Naive thymus-derived CD8-positive, alpha-beta T cell (primary cell): ENCODE measurements at regions not wholly inside any gene's neighbourhood (a gene's known extent, or its start where the extent isn't known, plus 50 kb on each side); places are given as distances from the start of the nearest gene placed in this dataset.

Experiments used
- ATAC-seq, 2 donors: fragments of 150-1000 bp; cut with Tn5 transposase in 1 of 2; sonication (Bioruptor Pico), chemical (Tn5 transposase) in 1 of 2; 1 replicate in 1 of 2; 2 replicates in 1 of 2; pipeline ENCODE4 v1.10.0; 2021; ENCODE audit warnings: mild to moderate bottlenecking in 2 of 2, moderate library complexity in 2 of 2
- POLR2A ChIA-PET: fragments of 350-600 bp; sonication (Branson Sonifier 250); formaldehyde crosslinking; loops from one replicate; lab custom pipeline; 2021; ENCODE audit warnings: antibody characterized with exemption; lab: Charles Lee
- DNase-seq, 10 donors: peaks; one replicate each; pipeline versions ENCODE4 v3.0.0 to v3.0.0-alpha.2; 2020 to 2022
- H3K27ac Mint-ChIP-seq, 10 donors: one replicate each; pipeline ENCODE4 v1.8.0; 2020 to 2022; ENCODE audit warnings: mild to moderate bottlenecking in 10 of 10, mixed read lengths in 10 of 10, moderate library complexity in 4 of 10, inconsistent platforms in 1 of 10
- H3K27me3 Mint-ChIP-seq, 5 donors: one replicate each; pipeline ENCODE4 v1.8.0; 2021 to 2022; ENCODE audit warnings: mixed read lengths in 5 of 5
- H3K36me3 Mint-ChIP-seq, 3 donors: one replicate each; pipeline ENCODE4 v1.8.0; 2020 to 2022; ENCODE audit warnings: mixed read lengths in 3 of 3, mild to moderate bottlenecking in 2 of 3, inconsistent platforms in 1 of 3
- H3K4me1 Mint-ChIP-seq, 4 donors: one replicate each; pipeline ENCODE4 v1.8.0; 2021 to 2022; ENCODE audit warnings: mixed read lengths in 4 of 4
- H3K4me3 Mint-ChIP-seq, 10 donors: one replicate each; pipeline ENCODE4 v1.8.0; 2020 to 2022; ENCODE audit warnings: mild to moderate bottlenecking in 10 of 10, mixed read lengths in 10 of 10, moderate library complexity in 6 of 10, inconsistent platforms in 1 of 10
- H3K9me3 Mint-ChIP-seq, 9 donors: one replicate each; pipeline ENCODE4 v1.8.0; 2020 to 2022; ENCODE audit warnings: mixed read lengths in 9 of 9, mild to moderate bottlenecking in 3 of 9, inconsistent platforms in 1 of 9, moderate library complexity in 1 of 9

DNA sequence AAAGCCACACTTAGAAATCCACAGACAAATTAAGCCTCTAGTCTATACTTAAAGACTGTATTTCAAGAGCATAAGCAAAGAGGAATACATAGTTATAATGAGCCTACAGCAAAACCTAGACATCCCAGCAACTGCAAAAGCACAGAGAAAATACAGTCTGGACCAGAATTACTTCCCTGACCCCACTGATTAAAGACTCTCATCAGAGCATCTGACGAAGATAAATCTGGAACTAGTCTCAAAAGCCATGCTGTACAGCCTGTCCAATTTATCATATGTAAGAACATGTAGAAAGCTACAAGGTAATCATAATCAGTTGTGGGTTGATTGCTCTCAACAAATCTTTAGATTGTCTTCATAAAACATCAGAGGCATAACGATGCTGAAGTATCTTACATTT, 285.1 kb upstream of the CAND1 start:
- Mint-ChIP-seq H3K9me3 (peaks cover 0 to 9% (median 0%) of the 10 kb centered on the region in 9 donors), H3K36me3 (peaks cover 0 to 2% (median 0%) of the 10 kb centered on the region in 3 donors), H3K27ac (no peak overlapping the region), H3K4me1 (peaks cover 0 to 3% (median 0%) of the 10 kb centered on the region in 4 donors), H3K4me3 (no peak overlapping the region), H3K27me3 (peaks cover 0 to 3% (median 1%) of the 10 kb centered on the region in 5 donors)
- POLR2A ChIA-PET: no interaction called here
- ATAC-seq (no peak), DNase-seq (no peak)

DNA sequence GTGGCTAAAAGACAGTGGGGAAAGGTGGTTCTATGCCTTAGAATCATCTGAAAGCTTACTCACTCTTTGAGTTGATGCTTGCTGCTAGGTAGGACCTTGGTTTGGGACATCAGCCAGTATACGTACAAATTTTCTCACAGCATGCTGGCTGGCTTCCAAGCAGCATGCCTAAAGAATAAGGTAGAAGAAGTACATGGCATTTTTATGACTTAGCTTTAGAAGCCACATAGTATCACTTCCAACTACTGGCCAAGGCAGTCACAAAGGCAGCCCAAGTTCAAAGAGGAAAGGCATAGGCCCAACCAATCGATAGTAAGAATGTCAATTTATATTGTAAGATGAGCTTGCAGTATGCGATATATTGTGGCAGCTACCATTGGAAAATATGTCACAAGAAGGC, 284.2 kb upstream of the CAND1 start:
- H3K4me3 Mint-ChIP-seq: no peak overlapping the region
- DNase-seq (no peak), ATAC-seq (no peak)
- peaks cover 1 to 8% (median 2%) of the 10 kb centered on the region in 5 donors for H3K27me3 Mint-ChIP-seq
- no peak overlapping the region for H3K27ac Mint-ChIP-seq
- peaks cover 0 to 2% (median 0%) of the 10 kb centered on the region in 3 donors for H3K36me3 Mint-ChIP-seq
- POLR2A ChIA-PET: no interaction called here
- peaks cover 0 to 3% (median 0%) of the 10 kb centered on the region in 4 donors for H3K4me1 Mint-ChIP-seq
- peaks cover 0 to 9% (median 0%) of the 10 kb centered on the region in 9 donors for H3K9me3 Mint-ChIP-seq

DNA sequence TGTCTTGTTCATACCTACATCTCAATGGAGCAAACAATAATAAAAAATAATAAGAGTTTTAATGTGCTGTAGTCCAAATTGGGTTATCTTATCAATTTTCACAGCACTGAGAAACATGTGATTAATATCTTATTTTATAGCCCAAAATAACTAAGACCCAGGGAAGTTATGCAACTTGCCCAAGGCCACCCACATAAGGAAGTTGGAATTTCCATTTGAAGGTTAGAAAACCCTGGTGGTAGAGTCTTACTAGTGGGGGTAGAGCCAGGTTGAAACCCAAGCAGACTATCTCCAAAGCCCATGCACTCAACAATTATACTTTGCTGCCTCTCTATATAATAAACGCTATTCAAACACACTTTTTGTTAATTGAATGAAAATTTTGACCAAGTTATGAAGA, 270.0 kb upstream of the CAND1 start:
- Mint-ChIP-seq H3K36me3 (peaks cover 0 to 15% (median 0%) of the 10 kb centered on the region in 3 donors), H3K9me3 (peaks cover 0 to 13% (median 0%) of the 10 kb centered on the region in 9 donors), H3K27ac (no peak overlapping the region), H3K27me3 (peaks cover 0 to 5% (median 4%) of the 10 kb centered on the region in 5 donors), H3K4me1 (peaks cover 0 to 1% (median 0%) of the 10 kb centered on the region in 4 donors), H3K4me3 (no peak overlapping the region)
- POLR2A ChIA-PET: no interaction called here
- DNase-seq: no peak
- no peak for ATAC-seq

DNA sequence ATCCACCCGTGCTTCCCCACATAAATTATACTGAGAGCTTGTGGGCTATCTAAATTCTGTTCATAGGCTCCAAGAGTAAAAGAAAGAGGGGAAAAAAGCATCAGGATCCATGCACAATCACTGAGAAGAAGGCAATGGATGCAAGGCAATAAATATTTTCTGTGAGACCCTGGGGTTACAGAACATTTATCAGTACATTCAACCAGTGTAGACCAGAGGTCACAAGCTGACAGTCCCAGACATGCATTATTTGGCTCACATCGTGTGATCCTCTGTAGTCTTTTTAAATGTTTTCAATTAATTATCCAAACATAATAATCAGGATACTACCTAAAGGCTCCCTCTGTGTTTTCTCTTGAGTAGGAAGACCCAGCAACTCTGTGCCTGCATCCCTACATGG, 267.9 kb upstream of the CAND1 start:
- no peak for DNase-seq

DNA sequence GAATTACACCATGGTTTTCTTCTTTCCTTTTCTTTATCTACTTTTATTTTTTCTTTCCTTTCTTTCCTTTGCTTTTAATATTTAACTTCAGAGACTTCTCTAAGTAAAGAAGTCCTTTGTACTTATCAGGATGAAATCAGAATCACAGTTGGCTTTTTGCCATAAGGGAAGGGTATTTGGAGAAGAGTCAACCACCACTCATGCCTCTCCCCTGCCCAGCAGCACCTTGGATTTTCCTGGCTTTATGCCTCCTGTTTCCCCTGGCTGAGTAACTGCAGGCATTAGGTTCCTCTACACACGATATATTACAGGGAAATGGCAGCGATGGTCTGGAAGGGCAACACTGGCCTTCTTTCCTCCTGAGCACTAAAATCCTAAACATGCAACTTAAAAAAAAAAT, 266.4 kb upstream of the CAND1 start:
- Mint-ChIP-seq H3K27me3 (peaks cover 0 to 7% (median 4%) of the 10 kb centered on the region in 5 donors), H3K4me3 (no peak overlapping the region), H3K4me1 (peaks cover 0 to 3% (median 0%) of the 10 kb centered on the region in 4 donors), H3K27ac (no peak overlapping the region), H3K36me3 (peaks cover 0 to 8% (median 0%) of the 10 kb centered on the region in 3 donors), H3K9me3 (peaks cover 0 to 5% (median 0%) of the 10 kb centered on the region in 9 donors)
- POLR2A ChIA-PET: no interaction called here
- DNase-seq (no peak), ATAC-seq (no peak)

More for the DNA sequence above, 267.9 kb upstream of the CAND1 start:
- POLR2A ChIA-PET: no interaction called here
- Mint-ChIP-seq H3K4me3 (no peak overlapping the region), H3K27me3 (peaks cover 0 to 5% (median 4%) of the 10 kb centered on the region in 5 donors), H3K36me3 (peaks cover 0 to 15% (median 0%) of the 10 kb centered on the region in 3 donors), H3K9me3 (peaks cover 0 to 13% (median 0%) of the 10 kb centered on the region in 9 donors), H3K27ac (no peak overlapping the region), H3K4me1 (peaks cover 0 to 3% (median 0%) of the 10 kb centered on the region in 4 donors)
- ATAC-seq: no peak

DNA sequence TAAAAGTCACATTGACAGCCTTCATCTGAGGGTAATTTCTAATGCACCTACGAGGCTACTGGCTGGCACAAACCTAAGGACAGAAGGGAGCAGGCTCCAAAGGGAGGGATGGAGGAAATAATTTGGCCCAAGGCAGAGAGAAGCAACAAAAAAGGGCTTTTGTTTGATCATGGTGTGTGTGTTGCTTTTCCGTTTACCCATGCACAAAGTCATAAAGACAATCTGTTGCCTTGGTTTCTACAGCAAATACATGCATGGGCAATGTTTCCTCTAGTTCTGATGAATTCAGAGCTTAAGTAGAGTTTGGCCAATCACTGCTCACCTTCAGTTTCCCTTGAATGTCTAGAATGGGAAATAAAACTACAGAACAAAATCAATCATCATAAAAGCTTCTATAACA, 262.5 kb upstream of the CAND1 start:
- H3K4me1 Mint-ChIP-seq: peaks cover 0 to 2% (median 0%) of the 10 kb centered on the region in 4 donors
- ATAC-seq: no peak

DNA sequence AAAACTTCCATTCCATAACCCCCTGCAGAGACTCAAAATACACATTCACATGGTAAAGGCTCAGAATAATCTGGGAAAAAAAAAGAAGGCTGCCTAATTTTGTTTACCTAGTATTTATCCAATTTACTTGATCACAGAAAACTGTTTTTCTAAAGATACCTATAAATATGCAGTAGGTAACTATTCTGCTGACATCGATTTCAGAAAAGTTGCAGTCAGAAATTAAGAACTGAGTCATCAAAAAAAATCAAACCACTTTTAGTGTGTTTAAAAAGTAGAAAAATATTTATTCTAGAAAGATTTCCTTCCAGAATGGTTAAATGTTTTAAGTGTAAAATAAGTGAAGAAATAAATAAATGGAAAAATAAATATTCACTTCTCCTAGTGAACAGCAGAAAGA, 254.5 kb upstream of the CAND1 start:
- ATAC-seq: no peak
- no peaks in the 10 kb centered on the region for H3K9me3 Mint-ChIP-seq

More for the DNA sequence above, 262.5 kb upstream of the CAND1 start:
- no peak for DNase-seq
- no peaks in the 10 kb centered on the region for H3K36me3 Mint-ChIP-seq
- H3K27me3 Mint-ChIP-seq: peaks cover 0 to 7% (median 1%) of the 10 kb centered on the region in 5 donors
- POLR2A ChIA-PET: no interaction called here
- no peak overlapping the region for H3K4me3 Mint-ChIP-seq
- H3K27ac Mint-ChIP-seq: no peak overlapping the region
- no peaks in the 10 kb centered on the region for H3K9me3 Mint-ChIP-seq

DNA sequence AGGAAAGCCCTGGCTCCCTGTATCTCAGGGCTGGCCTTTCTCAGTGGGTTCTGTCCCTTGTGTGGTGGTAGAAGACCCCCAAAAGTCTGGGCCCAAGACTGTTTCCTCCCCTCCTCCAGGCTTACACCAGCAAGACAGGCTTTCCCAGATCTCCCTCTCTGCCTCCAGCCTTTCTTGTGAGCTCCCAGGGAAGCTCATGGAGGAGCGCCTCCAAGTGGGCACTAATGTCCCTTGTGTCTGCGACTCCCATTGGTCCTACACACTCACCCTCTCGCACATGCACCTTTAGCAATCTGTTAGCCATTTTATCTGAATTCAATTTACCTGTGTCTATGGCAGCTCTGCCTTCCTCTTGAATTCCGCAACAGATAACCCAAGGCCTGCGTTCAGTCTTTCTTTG, 251.1 kb upstream of the CAND1 start:
- POLR2A ChIA-PET: no interaction called here
- Mint-ChIP-seq H3K4me1 (peaks cover 0 to 1% (median 0%) of the 10 kb centered on the region in 4 donors), H3K27ac (peak overlapping the region in 3 of 10 donors; percentile 39 to 79 (median 53)), H3K9me3 (no peaks in the 10 kb centered on the region), H3K27me3 (peaks cover 0 to 2% (median 0%) of the 10 kb centered on the region in 5 donors), H3K36me3 (no peaks in the 10 kb centered on the region), H3K4me3 (no peak overlapping the region)
- no peak for ATAC-seq
- DNase-seq: no peak

More for the DNA sequence above, 254.5 kb upstream of the CAND1 start:
- Mint-ChIP-seq H3K27ac (no peak overlapping the region), H3K4me1 (peaks cover 0 to 1% (median 0%) of the 10 kb centered on the region in 4 donors), H3K36me3 (no peaks in the 10 kb centered on the region), H3K4me3 (no peak overlapping the region), H3K27me3 (peaks cover 0 to 2% (median 0%) of the 10 kb centered on the region in 5 donors)
- POLR2A ChIA-PET: no interaction called here
- no peak for DNase-seq

DNA sequence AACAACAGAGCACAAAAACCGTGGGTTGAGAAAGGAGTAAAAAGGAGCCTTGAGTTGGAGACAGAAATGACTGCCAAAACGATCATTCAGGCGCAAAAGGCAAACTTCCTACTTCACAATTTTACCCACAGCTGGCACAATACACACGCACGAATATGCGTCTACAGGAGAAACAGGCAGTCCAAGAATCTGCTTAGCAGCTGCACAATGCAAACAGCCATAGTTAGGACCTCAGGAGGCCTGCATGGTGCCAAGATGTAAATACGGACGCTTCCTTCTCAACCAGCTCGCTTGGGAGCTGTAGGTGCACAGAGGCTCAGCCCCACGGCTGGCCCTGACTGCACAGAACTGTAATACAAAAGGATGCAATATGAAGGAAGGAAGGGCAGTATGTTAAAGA, 250.1 kb upstream of the CAND1 start:
- Mint-ChIP-seq H3K4me1 (no peaks in the 10 kb centered on the region), H3K9me3 (no peaks in the 10 kb centered on the region), H3K36me3 (no peaks in the 10 kb centered on the region), H3K27me3 (peaks cover 0 to 5% (median 2%) of the 10 kb centered on the region in 5 donors), H3K27ac (no peak overlapping the region), H3K4me3 (no peak overlapping the region)
- ATAC-seq (no peak), DNase-seq (no peak)
- POLR2A ChIA-PET: no interaction called here

DNA sequence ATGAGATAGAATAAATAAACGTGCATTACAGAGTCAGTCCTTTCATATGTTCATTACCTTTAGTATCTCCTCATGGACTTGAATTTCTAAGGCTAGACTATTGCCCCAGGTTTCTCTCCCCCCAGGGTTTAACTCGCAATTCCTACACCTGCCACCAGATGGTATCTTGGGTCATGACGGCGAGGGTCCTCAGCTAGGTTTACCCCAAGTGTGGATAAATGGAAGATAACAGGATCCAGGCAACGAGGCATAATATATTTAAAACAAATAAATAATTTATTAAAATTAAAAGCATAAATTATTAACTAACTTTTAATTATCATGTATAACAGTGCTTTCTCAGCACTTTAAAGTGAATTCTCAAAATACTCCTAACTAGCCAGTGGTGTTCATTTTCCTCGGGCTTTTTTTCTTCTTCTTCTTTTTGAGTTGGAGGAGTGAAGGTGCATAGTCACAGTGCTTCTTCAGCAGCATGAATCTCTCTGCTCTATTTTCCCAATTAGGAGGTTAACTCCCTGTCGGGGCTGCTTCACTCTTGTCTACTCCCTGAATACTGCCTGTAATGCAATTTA, 243.5 kb upstream of the CAND1 start:
- POLR2A ChIA-PET: no interaction called here
- Mint-ChIP-seq H3K4me3 (no peak overlapping the region), H3K4me1 (peaks cover 0 to 2% (median 1%) of the 10 kb centered on the region in 4 donors), H3K27me3 (peaks cover 3 to 25% (median 5%) of the 10 kb centered on the region in 5 donors), H3K36me3 (no peaks in the 10 kb centered on the region), H3K27ac (no peak overlapping the region), H3K9me3 (no peaks in the 10 kb centered on the region)
- DNase-seq (peak in 9 of 10 donors; percentile 14 to 59 (median 33)), ATAC-seq (peak; percentile 60 to 62)

DNA sequence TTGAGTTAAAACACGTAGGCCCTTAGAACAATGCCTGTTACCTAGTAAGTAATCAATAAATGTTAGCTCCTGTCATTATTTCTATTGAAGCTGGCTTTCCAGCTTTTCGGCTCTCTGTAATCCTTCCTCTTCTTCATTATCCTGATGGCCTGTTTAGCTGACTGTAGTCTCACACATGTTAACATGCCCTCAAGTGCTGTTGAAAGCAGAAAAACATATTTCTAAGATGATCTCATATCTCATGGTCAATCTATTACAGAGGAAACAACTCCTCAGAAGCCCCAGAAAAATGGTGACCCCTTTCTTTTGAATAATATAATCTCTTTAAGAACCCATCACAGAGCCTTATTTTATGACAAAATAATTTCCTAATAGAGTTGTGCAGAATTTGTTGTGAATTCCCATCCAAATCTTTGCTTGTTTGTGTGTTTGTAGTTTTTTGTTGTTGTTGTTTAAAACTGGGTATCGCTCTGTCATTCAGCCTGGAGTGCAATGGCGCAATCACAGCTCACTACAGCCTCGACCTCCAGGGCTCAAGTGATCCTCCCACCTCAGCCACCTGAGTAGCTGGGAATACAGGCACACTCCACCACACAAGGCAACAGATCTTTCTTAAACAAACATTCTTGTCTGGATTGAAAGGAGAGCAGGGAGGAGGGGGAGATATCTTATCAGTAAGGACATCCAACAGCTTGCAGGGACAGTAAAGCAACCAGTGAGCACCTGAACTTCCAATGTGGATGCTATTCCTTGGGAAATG, 242.5 kb upstream of the CAND1 start:
- H3K27me3 Mint-ChIP-seq: peaks cover 3 to 25% (median 5%) of the 10 kb centered on the region in 5 donors
- H3K36me3 Mint-ChIP-seq: no peaks in the 10 kb centered on the region
- ATAC-seq (no peak), DNase-seq (no peak)
- no peaks in the 10 kb centered on the region for H3K9me3 Mint-ChIP-seq
- POLR2A ChIA-PET: no interaction called here
- no peak overlapping the region for H3K4me3 Mint-ChIP-seq
- peaks cover 0 to 2% (median 1%) of the 10 kb centered on the region in 4 donors for H3K4me1 Mint-ChIP-seq
- H3K27ac Mint-ChIP-seq: no peak overlapping the region

DNA sequence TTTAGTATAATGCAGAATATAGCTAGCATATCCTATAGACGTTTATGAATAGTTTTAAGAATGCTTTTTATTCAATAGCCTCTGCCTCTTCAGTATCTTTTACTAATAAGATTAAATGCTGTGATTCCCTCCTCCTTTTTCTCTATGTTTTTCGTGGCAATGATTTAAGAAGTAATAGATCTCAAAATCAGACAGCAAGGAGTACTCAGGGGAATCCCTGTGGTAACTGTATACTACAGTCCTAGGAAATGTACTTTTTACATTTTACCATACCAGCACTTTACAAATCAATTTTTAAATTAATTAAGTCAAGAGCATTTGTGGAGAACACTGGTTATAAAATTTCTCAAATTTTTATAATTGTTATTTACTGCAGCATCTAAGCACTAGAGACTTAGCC, 240.6 kb upstream of the CAND1 start:
- DNase-seq (no peak), ATAC-seq (no peak)
- peaks cover 0 to 2% (median 0%) of the 10 kb centered on the region in 3 donors for H3K36me3 Mint-ChIP-seq
- H3K9me3 Mint-ChIP-seq: no peaks in the 10 kb centered on the region
- peaks cover 0 to 2% (median 1%) of the 10 kb centered on the region in 4 donors for H3K4me1 Mint-ChIP-seq
- no peak overlapping the region for H3K27ac Mint-ChIP-seq
- peaks cover 2 to 25% (median 5%) of the 10 kb centered on the region in 5 donors for H3K27me3 Mint-ChIP-seq
- no peak overlapping the region for H3K4me3 Mint-ChIP-seq
- POLR2A ChIA-PET: no interaction called here
